ENCODE measurements at regions not wholly inside any gene's neighbourhood (a gene's known extent, or its start where the extent isn't known, plus 50 kb on each side); places are given as distances from the start of the nearest gene placed in this dataset.

- TF ChIP-seq CTCF (IDR thresholded peaks at IDR 0.05) (no peak), POLR2A (IDR thresholded peaks at IDR 0.05) (no peak)
These were observed 134.1 kb upstream of the GRM7 start for GRCh38 chr3:6726811-6727210.
